Raji (cell line): ENCODE measurements at regions not wholly inside any gene's neighbourhood (a gene's known extent, or its start where the extent isn't known, plus 50 kb on each side); places are given as distances from the start of the nearest gene placed in this dataset.

Experiments used
- POLR2A ChIP-seq: IDR thresholded peaks from 2 replicates; pipeline ENCODE4 v1.6.1; 2011; ENCODE audit warnings: low read depth, low read length, control low read depth; ENCODE audit not compliant: insufficient read depth

GRCh38 chr6:6492675-6493074, 95.8 kb upstream of the LY86 start:
- no peak for TF ChIP-seq POLR2A

- TF ChIP-seq POLR2A, result no peak
These were observed 93.8 kb upstream of the LY86 start for GRCh38 chr6:6494677-6495076.

- no peak for TF ChIP-seq POLR2A
These were observed 92.7 kb upstream of the LY86 start for GRCh38 chr6:6495851-6496250.

GRCh38 chr6:6497541-6497940, 91.0 kb upstream of the LY86 start:
- TF ChIP-seq POLR2A, result no peak

GRCh38 chr6:6497976-6498375, 90.5 kb upstream of the LY86 start:
- no peak for TF ChIP-seq POLR2A

- TF ChIP-seq POLR2A, result no peak
These were observed 85.3 kb upstream of the LY86 start for GRCh38 chr6:6503191-6503590.

GRCh38 chr6:6505111-6505510, 83.4 kb upstream of the LY86 start:
- TF ChIP-seq POLR2A, result no peak

GRCh38 chr6:6508643-6509042, 79.9 kb upstream of the LY86 start:
- no peak for TF ChIP-seq POLR2A

GRCh38 chr6:6509284-6509683, 79.2 kb upstream of the LY86 start:
- no peak for TF ChIP-seq POLR2A

- TF ChIP-seq POLR2A, result no peak
These were observed 75.8 kb upstream of the LY86 start for GRCh38 chr6:6512711-6513110.

GRCh38 chr6:6515691-6516607, 72.6 kb upstream of the LY86 start:
- no peak for TF ChIP-seq POLR2A

GRCh38 chr6:6516666-6517458, 71.7 kb upstream of the LY86 start:
- no peak for TF ChIP-seq POLR2A

- TF ChIP-seq POLR2A, result no peak
These were observed 69.7 kb upstream of the LY86 start for GRCh38 chr6:6518631-6519427.

- no peak for TF ChIP-seq POLR2A
These were observed 66.5 kb upstream of the LY86 start for GRCh38 chr6:6521961-6522482.

- TF ChIP-seq POLR2A, result no peak
These were observed 65.8 kb upstream of the LY86 start for GRCh38 chr6:6522709-6523108.
